GM12873 (cell line): ENCODE measurements at regions not wholly inside any gene's neighbourhood (a gene's known extent, or its start where the extent isn't known, plus 50 kb on each side); places are given as distances from the start of the nearest gene placed in this dataset.
A peak's percentile ranks its signal among the peaks of the same experiment; 100 is the strongest.

ENCODE experiments used
- TF ChIP-seq, protein P1 (sequence below): IDR thresholded peaks from 2 replicates; pipeline ENCODE4 v1.5.1; 2012; ENCODE audit warnings: low read depth, mild to moderate bottlenecking, moderate library complexity, low read length, control low read depth; ENCODE audit not compliant: insufficient read depth; ENCODE audit errors: missing control alignments

DNA sequence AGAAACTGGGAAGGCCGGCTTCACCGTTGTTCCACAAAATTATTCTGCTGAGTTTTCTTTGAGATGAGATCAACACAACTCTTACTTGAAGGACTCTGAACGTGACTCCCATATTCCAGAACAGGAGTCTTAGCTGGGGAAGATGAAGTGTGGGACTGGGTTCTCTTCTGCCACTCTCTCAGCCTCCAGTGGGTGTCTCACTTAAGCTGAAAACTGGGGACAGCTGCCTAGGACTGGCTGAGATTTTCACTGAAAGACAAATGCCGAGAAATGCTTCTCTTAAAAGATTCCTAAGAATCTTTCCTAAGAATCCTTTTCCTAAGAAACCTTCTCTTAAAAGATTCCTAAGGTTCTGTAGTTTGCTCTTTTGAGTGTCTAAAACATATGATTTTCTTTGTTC lies 156.6 kb upstream of the LHCGR start:
- TF ChIP-seq, protein P1, sequence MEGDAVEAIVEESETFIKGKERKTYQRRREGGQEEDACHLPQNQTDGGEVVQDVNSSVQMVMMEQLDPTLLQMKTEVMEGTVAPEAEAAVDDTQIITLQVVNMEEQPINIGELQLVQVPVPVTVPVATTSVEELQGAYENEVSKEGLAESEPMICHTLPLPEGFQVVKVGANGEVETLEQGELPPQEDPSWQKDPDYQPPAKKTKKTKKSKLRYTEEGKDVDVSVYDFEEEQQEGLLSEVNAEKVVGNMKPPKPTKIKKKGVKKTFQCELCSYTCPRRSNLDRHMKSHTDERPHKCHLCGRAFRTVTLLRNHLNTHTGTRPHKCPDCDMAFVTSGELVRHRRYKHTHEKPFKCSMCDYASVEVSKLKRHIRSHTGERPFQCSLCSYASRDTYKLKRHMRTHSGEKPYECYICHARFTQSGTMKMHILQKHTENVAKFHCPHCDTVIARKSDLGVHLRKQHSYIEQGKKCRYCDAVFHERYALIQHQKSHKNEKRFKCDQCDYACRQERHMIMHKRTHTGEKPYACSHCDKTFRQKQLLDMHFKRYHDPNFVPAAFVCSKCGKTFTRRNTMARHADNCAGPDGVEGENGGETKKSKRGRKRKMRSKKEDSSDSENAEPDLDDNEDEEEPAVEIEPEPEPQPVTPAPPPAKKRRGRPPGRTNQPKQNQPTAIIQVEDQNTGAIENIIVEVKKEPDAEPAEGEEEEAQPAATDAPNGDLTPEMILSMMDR = no peak

DNA sequence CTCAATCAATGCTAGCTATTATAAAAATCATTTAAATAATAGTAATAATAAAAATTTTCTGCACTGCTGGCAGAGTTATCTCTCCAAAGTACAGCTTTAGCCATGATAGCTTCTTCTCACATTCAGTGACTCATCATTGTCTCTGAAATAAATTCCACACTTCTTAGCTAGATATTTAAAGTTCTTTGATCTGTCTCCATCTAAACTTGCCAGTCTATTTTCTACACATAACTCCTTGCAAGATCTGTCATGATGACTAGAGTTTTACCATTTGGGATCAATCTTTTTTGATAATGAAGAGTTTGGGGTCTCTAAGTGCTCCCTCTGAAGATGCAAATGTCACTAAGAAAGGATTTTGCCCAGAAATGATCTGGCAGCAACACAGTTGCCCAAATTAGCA lies 155.4 kb upstream of the LHCGR start:
- TF ChIP-seq, protein P1 = no peak

DNA sequence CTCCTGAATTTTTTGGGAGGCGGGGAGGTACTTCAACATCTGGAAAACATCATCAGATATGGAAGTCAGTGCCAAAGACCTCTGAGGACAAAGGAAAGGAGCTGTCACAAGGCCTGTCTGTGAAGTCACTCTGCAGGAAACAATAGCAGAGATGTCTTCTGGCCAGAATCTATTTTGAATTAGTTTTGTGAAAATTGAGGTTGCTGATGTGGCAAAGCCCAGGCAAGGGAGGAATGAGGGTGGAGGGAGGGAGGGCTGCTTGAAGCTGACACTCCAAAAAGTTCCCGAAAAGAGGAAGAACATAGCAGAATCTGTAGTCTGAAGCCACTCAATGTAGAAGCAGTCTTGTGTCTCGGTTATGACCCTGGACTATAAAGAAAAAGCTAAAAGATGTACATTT lies 151.1 kb upstream of the LHCGR start:
- TF ChIP-seq, protein P1 = no peak

GRCh38 chr2:48905696-48906095 lies 150.2 kb upstream of the LHCGR start:
- TF ChIP-seq, protein P1 = no peak

DNA sequence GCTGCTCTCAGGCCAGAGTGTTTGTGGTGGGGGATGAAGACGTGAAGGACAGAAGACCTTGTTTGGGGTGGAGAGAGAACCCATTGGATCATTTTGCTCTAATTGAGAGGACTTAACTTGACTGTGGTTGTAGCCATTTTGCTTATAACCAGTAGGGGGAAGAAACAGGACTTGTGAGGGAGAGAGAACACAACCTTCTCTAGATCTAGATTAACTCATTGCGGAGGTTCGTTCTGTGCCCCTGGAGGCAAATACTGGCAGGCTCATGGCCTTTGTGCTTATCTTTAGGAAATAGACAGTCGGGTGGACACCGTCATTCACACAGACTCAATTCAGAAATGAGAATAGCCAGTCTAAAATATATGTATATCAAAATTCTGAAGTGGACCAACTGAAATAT lies 147.0 kb upstream of the LHCGR start:
- TF ChIP-seq, protein P1 = peak; percentile 10

GRCh38 chr2:48901416-48901815 lies 145.9 kb upstream of the LHCGR start:
- TF ChIP-seq, protein P1 = no peak

DNA sequence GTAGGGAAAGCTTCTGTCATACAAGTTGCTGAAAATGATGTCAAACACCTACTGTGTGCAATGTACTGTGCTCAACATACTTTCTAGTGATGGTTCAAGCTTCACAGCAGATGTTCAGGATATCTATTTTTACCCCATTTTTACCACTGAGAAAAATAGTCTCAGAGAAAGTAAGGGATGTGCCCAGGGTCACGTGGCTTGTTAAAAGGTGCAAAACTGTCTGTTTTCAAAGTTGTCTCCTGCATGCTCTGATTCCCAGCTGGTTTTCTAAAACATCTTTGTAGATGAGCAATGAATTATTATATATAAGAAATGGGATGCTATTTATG lies 145.5 kb upstream of the LHCGR start:
- TF ChIP-seq, protein P1 = no peak
